ENCODE measurements at regions not wholly inside any gene's neighbourhood (a gene's known extent, or its start where the extent isn't known, plus 50 kb on each side); places are given as distances from the start of the nearest gene placed in this dataset.
A peak's percentile ranks its signal among the peaks of the same experiment; 100 is the strongest.

DNA sequence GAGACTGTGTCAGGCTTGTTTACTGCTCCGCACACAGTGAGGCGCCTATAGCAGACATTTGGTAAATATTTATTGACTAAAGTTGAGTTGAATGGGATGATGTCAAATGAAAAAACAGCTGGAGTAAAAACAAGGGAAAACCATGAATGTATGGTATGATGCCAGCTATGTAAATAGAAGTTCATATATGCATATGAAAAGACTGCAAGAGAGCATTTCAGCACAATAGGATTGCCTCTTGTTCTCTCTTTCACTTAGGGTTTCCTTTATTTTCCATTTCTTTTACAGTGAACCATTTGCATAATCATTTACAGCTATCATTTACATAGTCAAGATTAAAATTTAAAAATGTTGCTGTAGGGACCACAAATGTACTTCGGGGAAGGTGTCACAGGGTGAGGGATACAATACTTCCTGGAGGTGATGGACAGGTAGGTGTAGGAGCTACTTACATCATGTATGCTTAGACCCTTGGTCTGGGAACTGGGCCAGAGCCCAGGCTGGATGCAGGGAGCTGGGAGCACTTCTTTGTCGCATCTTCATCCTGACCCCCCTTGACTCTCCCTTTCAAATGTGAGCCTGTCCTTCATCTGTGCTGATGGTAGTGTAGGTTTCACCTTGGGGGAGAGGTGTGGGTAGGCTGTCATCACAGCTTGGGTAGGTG lies 113.3 kb downstream of the UTP18 start:
- TF ChIP-seq SIN3A (IDR thresholded peaks at IDR 0.05; ENCODE audit: borderline replicate concordance, insufficient read depth, low read length), result no peak
- TF ChIP-seq POLR2AphosphoS5 (IDR thresholded peaks at IDR 0.05; ENCODE audit: low read depth, low read length), result no peak
- no peak for TF ChIP-seq TAF1 (IDR thresholded peaks at IDR 0.05; ENCODE audit: borderline replicate concordance, insufficient read depth, low read length)
- no peak for TF ChIP-seq FOXP2 (optimal IDR thresholded peaks at IDR 0.05; ENCODE audit: borderline replicate concordance, extremely low read depth, extremely low read length, insufficient read depth)
- TF ChIP-seq REST (IDR thresholded peaks at IDR 0.05; ENCODE audit: insufficient read depth in 1 of 2, low read depth in 2 of 2, low read length in 2 of 2), result no peak

- no peak for TF ChIP-seq POLR2AphosphoS5 (IDR thresholded peaks at IDR 0.05; ENCODE audit: low read depth, low read length)
- 0 out of 4 replicates have a peak, but pooled peaks of 1 of the 2 experiments have one; percentile 43 for TF ChIP-seq REST (IDR thresholded peaks at IDR 0.05; ENCODE audit: insufficient read depth in 1 of 2, low read depth in 2 of 2, low read length in 2 of 2)
Observed at GRCh38 chr17:51374209-51374608, 113.9 kb downstream of the UTP18 start.

DNA sequence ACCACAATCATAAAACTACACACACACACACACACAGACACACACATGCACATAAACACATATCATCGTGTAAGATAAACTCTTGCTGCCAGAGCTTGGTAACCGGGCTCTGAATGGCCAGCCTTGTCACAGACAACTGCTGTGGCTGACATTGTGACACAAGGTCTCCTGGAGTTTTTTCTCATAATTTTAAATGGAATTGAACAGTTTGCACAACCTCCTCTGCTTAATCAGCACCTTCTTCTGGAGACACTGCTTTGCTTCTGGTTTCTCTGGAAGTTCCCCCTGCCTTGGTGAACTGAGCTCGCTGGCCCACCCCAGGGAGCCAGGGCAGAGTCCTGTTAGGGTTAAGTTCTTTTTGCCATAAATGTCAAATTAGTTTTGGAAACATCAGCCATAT lies 115.4 kb downstream of the UTP18 start:
- TF ChIP-seq TAF1 (IDR thresholded peaks at IDR 0.05; ENCODE audit: borderline replicate concordance, insufficient read depth, low read length) (no peak), SIN3A (IDR thresholded peaks at IDR 0.05; ENCODE audit: borderline replicate concordance, insufficient read depth, low read length) (no peak), POLR2AphosphoS5 (IDR thresholded peaks at IDR 0.05; ENCODE audit: low read depth, low read length) (no peak), REST (IDR thresholded peaks at IDR 0.05; ENCODE audit: insufficient read depth in 1 of 2, low read depth in 2 of 2, low read length in 2 of 2) (no peak), FOXP2 (optimal IDR thresholded peaks at IDR 0.05; ENCODE audit: borderline replicate concordance, extremely low read depth, extremely low read length, insufficient read depth) (no peak)

DNA sequence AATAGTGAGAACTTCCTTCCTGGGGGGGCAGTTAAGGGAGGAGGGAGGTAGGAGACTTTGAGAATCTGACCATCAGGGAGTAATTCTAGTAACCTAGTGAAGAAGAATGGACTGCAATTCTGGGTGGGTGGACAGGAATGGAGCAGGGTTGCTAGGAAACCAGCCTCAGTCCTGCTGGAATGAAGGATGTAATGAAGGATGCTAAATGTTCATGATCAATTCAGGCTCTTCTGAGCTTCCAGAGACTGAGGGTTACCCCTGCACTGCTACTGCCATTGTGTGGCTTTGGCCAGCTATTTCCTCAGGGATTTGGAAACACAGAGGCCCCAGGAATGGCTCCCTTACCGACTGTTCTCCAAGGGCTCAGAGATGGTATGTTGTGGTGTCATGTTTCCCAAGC lies 116.4 kb downstream of the UTP18 start:
- TF ChIP-seq TAF1 (IDR thresholded peaks at IDR 0.05; ENCODE audit: borderline replicate concordance, insufficient read depth, low read length) (no peak), REST (IDR thresholded peaks at IDR 0.05; ENCODE audit: insufficient read depth in 1 of 2, low read depth in 2 of 2, low read length in 2 of 2) (no peak), FOXP2 (optimal IDR thresholded peaks at IDR 0.05; ENCODE audit: borderline replicate concordance, extremely low read depth, extremely low read length, insufficient read depth) (no peak), POLR2AphosphoS5 (IDR thresholded peaks at IDR 0.05; ENCODE audit: low read depth, low read length) (no peak), SIN3A (IDR thresholded peaks at IDR 0.05; ENCODE audit: borderline replicate concordance, insufficient read depth, low read length) (no peak)

GRCh38 chr17:51381262-51381661 lies 120.9 kb downstream of the UTP18 start:
- no peak for TF ChIP-seq FOXP2 (optimal IDR thresholded peaks at IDR 0.05; ENCODE audit: borderline replicate concordance, extremely low read depth, extremely low read length, insufficient read depth)
- no peak for TF ChIP-seq REST (IDR thresholded peaks at IDR 0.05; ENCODE audit: insufficient read depth in 1 of 2, low read depth in 2 of 2, low read length in 2 of 2)
